WERI-Rb-1 (cell line): ENCODE measurements at regions not wholly inside any gene's neighbourhood (a gene's known extent, or its start where the extent isn't known, plus 50 kb on each side); places are given as distances from the start of the nearest gene placed in this dataset.

Experiments used
- DNase-seq: peaks from one replicate; pipeline ENCODE4 v3.0.0-alpha.2; 2020
- H3K27ac ChIP-seq: fragments of 250-450 bp; sonication (Bioruptor Pico); 2 replicates; pipeline ENCODE4 v1.5.1; 2020; ENCODE audit warnings: mild to moderate bottlenecking, moderate library complexity
- H3K27me3 ChIP-seq: fragments of 250-450 bp; sonication (Bioruptor Pico); 2 replicates; pipeline ENCODE4 v1.5.1; 2021; ENCODE audit warnings: mild to moderate bottlenecking, low read depth, moderate library complexity; ENCODE audit not compliant: insufficient read depth, severe bottlenecking
- H3K36me3 ChIP-seq: fragments of 250-450 bp; sonication (Bioruptor Pico); 2 replicates; pipeline ENCODE4 v1.5.1; 2020; ENCODE audit warnings: mild to moderate bottlenecking, moderate library complexity
- H3K4me3 ChIP-seq: 2 replicates; pipeline ENCODE4 v1.5.1; 2011; ENCODE audit warnings: low read depth, mild to moderate bottlenecking, control low read depth, low read length
- H3K9me3 ChIP-seq: fragments of 250-450 bp; sonication (Bioruptor Pico); 2 replicates; pipeline ENCODE4 v1.5.1; 2021; ENCODE audit warnings: mild to moderate bottlenecking, moderate library complexity; ENCODE audit not compliant: severe bottlenecking
- CTCF ChIP-seq: IDR thresholded peaks from 2 replicates; pipeline ENCODE4 v1.5.1; 2011; ENCODE audit warnings: low read depth, mild to moderate bottlenecking, control low read depth, inconsistent platforms, low read length

- no peak overlapping the region for H3K27ac ChIP-seq
- no peaks in the 10 kb centered on the region for H3K36me3 ChIP-seq
- TF ChIP-seq CTCF, result no peak
- H3K9me3 ChIP-seq, result peaks cover 3% of the 10 kb centered on the region
- DNase-seq, result no peak
- no peaks in the 10 kb centered on the region for H3K27me3 ChIP-seq
- H3K4me3 ChIP-seq, result no peak overlapping the region
Measured at GRCh38 chr12:25689996-25690501, 137.0 kb upstream of the LMNTD1 start.

- Histone ChIP-seq H3K36me3 (no peaks in the 10 kb centered on the region), H3K9me3 (peaks cover 5% of the 10 kb centered on the region), H3K27me3 (no peaks in the 10 kb centered on the region), H3K27ac (no peak overlapping the region), H3K4me3 (no peak overlapping the region)
- TF ChIP-seq CTCF, result no peak
- no peak for DNase-seq
Measured at GRCh38 chr12:25690996-25691864, 138.1 kb upstream of the LMNTD1 start.

GRCh38 chr12:25691865-25692114 is 138.7 kb upstream of the LMNTD1 start:
- H3K9me3 ChIP-seq, result peaks cover 5% of the 10 kb centered on the region
- H3K27ac ChIP-seq, result no peak overlapping the region
- no peak for TF ChIP-seq CTCF
- no peak for DNase-seq
- no peaks in the 10 kb centered on the region for H3K27me3 ChIP-seq
- H3K4me3 ChIP-seq, result no peak overlapping the region
- H3K36me3 ChIP-seq, result no peaks in the 10 kb centered on the region

- DNase-seq, result no peak
- no peak for TF ChIP-seq CTCF
- Histone ChIP-seq H3K4me3 (no peak overlapping the region), H3K36me3 (no peaks in the 10 kb centered on the region), H3K9me3 (peaks cover 3% of the 10 kb centered on the region), H3K27me3 (no peaks in the 10 kb centered on the region), H3K27ac (no peak overlapping the region)
Measured at GRCh38 chr12:25692115-25693035, 139.3 kb upstream of the LMNTD1 start.

GRCh38 chr12:25694072-25694471 is 141.0 kb upstream of the LMNTD1 start:
- DNase-seq, result no peak
- no peak overlapping the region for H3K27ac ChIP-seq
- TF ChIP-seq CTCF, result no peak
- H3K36me3 ChIP-seq, result no peaks in the 10 kb centered on the region
- peaks cover 2% of the 10 kb centered on the region for H3K9me3 ChIP-seq
- H3K4me3 ChIP-seq, result no peak overlapping the region
- H3K27me3 ChIP-seq, result no peaks in the 10 kb centered on the region
